ENCODE measurements at regions not wholly inside any gene's neighbourhood (a gene's known extent, or its start where the extent isn't known, plus 50 kb on each side); places are given as distances from the start of the nearest gene placed in this dataset.
"Not testable (repeated sequence)": the region's sequence is repeated elsewhere in the genome, so short reads cannot be mapped to it uniquely, and the experiment has no call there.

- DNase-seq (ENCODE audit: low read depth), result no peak
These were observed 519.4 kb upstream of the ZNF337 start for GRCh38 chr20:26216025-26216424.

GRCh38 chr20:26214991-26215390 is 518.3 kb upstream of the ZNF337 start:
- no peak for DNase-seq (ENCODE audit: low read depth)

GRCh38 chr20:26209171-26209941 is 512.7 kb upstream of the ZNF337 start:
- DNase-seq (ENCODE audit: low read depth), result no peak

- no peak for DNase-seq (ENCODE audit: low read depth)
These were observed 511.8 kb upstream of the ZNF337 start for GRCh38 chr20:26208296-26209091.

GRCh38 chr20:26207967-26208295 is 511.3 kb upstream of the ZNF337 start:
- DNase-seq (ENCODE audit: low read depth), result not testable (repeated sequence)

GRCh38 chr20:26207237-26207966 is 510.7 kb upstream of the ZNF337 start:
- no peak for DNase-seq (ENCODE audit: low read depth)

- no peak for DNase-seq (ENCODE audit: low read depth)
These were observed 508.7 kb upstream of the ZNF337 start for GRCh38 chr20:26205350-26205749.

- DNase-seq (ENCODE audit: low read depth), result not testable (repeated sequence)
These were observed 504.4 kb upstream of the ZNF337 start for GRCh38 chr20:26201026-26201425.

GRCh38 chr20:26187329-26187728 is 490.7 kb upstream of the ZNF337 start:
- not testable (repeated sequence) for DNase-seq (ENCODE audit: low read depth)

- not testable (repeated sequence) for DNase-seq (ENCODE audit: low read depth)
These were observed 487.1 kb upstream of the ZNF337 start for GRCh38 chr20:26183720-26184119.

- not testable (repeated sequence) for DNase-seq (ENCODE audit: low read depth)
These were observed 484.7 kb upstream of the ZNF337 start for GRCh38 chr20:26181364-26181763.

- DNase-seq (ENCODE audit: low read depth), result not testable (repeated sequence)
These were observed 475.2 kb upstream of the ZNF337 start for GRCh38 chr20:26171875-26172274.

- DNase-seq (ENCODE audit: low read depth), result no peak
These were observed 472.9 kb upstream of the ZNF337 start for GRCh38 chr20:26169506-26169905.

GRCh38 chr20:26167499-26167898 is 470.8 kb upstream of the ZNF337 start:
- peak; percentile 1 for DNase-seq (ENCODE audit: low read depth)

GRCh38 chr20:26163890-26164289 is 467.2 kb upstream of the ZNF337 start:
- peak; percentile 39 for DNase-seq (ENCODE audit: low read depth)

GRCh38 chr20:26163151-26163550 is 466.5 kb upstream of the ZNF337 start:
- not testable (repeated sequence) for DNase-seq (ENCODE audit: low read depth)

- DNase-seq (ENCODE audit: low read depth), result not testable (repeated sequence)
These were observed 465.1 kb upstream of the ZNF337 start for GRCh38 chr20:26161741-26162140.

GRCh38 chr20:26160916-26161315 is 464.3 kb upstream of the ZNF337 start:
- not testable (repeated sequence) for DNase-seq (ENCODE audit: low read depth)

- no peak for DNase-seq (ENCODE audit: low read depth)
These were observed 457.6 kb upstream of the ZNF337 start for GRCh38 chr20:26154224-26154623.

GRCh38 chr20:26135325-26136110 is 438.9 kb upstream of the ZNF337 start:
- DNase-seq (ENCODE audit: low read depth), result no peak

GRCh38 chr20:26134606-26135005 is 438.0 kb upstream of the ZNF337 start:
- DNase-seq (ENCODE audit: low read depth), result no peak

- not testable (repeated sequence) for DNase-seq (ENCODE audit: low read depth)
These were observed 437.1 kb upstream of the ZNF337 start for GRCh38 chr20:26133794-26134193.

Measured in fibroblast of gingiva (primary cell).